Smooth muscle cell (in vitro differentiated cells): ENCODE measurements at regions not wholly inside any gene's neighbourhood (a gene's known extent, or its start where the extent isn't known, plus 50 kb on each side); places are given as distances from the start of the nearest gene placed in this dataset.

Source experiments
- DNase-seq: peaks from one replicate; lab custom pipeline; 2025; ENCODE audit not compliant: unreplicated experiment; lab: John Stamatoyannopoulos, UW
- H2AFZ ChIP-seq: fragments of 200-600 bp; sonication (generic); 2 replicates; pipeline ENCODE4 v1.6.0; 2016; ENCODE audit warnings: antibody characterized with exemption, low read depth, mild to moderate bottlenecking
- H3F3A ChIP-seq: fragments of 200-600 bp; sonication (generic); 2 replicates; pipeline ENCODE4 v1.6.0; 2017; ENCODE audit warnings: antibody characterized with exemption, low read depth
- H3K27ac ChIP-seq: fragments of 200-600 bp; sonication (generic); 2 replicates; pipeline ENCODE4 v1.5.1; 2016; ENCODE audit warnings: low read depth, mild to moderate bottlenecking
- H3K27me3 ChIP-seq: fragments of 200-600 bp; sonication (generic); 2 replicates; pipeline ENCODE4 v1.6.1; 2016; ENCODE audit warnings: low read depth, mild to moderate bottlenecking
- H3K36me3 ChIP-seq: fragments of 200-600 bp; sonication (generic); 2 replicates; pipeline ENCODE4 v1.5.1; 2016; ENCODE audit warnings: low read depth
- H3K4me1 ChIP-seq: fragments of 200-600 bp; sonication (generic); 2 replicates; pipeline ENCODE4 v1.5.1; 2016; ENCODE audit warnings: low read depth
- H3K4me2 ChIP-seq: fragments of 200-600 bp; sonication (generic); 2 replicates; pipeline ENCODE4 v1.6.0; 2016; ENCODE audit warnings: mild to moderate bottlenecking
- H3K4me3 ChIP-seq: fragments of 200-600 bp; sonication (generic); 2 replicates; pipeline ENCODE4 v1.5.1; 2016; ENCODE audit warnings: mild to moderate bottlenecking
- H3K79me2 ChIP-seq: fragments of 200-600 bp; sonication (generic); 2 replicates; pipeline ENCODE4 v1.6.0; 2016; ENCODE audit warnings: low read depth, mild to moderate bottlenecking
- H3K9ac ChIP-seq: fragments of 200-600 bp; sonication (generic); 2 replicates; pipeline ENCODE4 v1.6.0; 2016; ENCODE audit warnings: low read depth
- H3K9me3 ChIP-seq: fragments of 200-600 bp; sonication (generic); replicated peaks from 2 replicates; pipeline ENCODE4 v1.5.1; 2016; ENCODE audit warnings: low read depth
- H4K20me1 ChIP-seq: fragments of 200-600 bp; sonication (generic); 2 replicates; pipeline ENCODE4 v1.6.0; 2016; ENCODE audit warnings: low read depth
- WGBS: methylation state at CpG from one replicate; pipeline ENCODE4 v1.1.7; 2016; ENCODE audit warnings: low lambda C conversion rate; 5-methylcytosine and 5-hydroxymethylcytosine counted together
- TF ChIP-seq, protein P1 (sequence below): fragments of 200-600 bp; sonication (generic); IDR thresholded peaks from 2 replicates; pipeline ENCODE4 v1.5.1; 2017; ENCODE audit warnings: borderline replicate concordance, mild to moderate bottlenecking, antibody characterized with exemption; ENCODE audit not compliant: insufficient read depth, poor library complexity, severe bottlenecking

DNA sequence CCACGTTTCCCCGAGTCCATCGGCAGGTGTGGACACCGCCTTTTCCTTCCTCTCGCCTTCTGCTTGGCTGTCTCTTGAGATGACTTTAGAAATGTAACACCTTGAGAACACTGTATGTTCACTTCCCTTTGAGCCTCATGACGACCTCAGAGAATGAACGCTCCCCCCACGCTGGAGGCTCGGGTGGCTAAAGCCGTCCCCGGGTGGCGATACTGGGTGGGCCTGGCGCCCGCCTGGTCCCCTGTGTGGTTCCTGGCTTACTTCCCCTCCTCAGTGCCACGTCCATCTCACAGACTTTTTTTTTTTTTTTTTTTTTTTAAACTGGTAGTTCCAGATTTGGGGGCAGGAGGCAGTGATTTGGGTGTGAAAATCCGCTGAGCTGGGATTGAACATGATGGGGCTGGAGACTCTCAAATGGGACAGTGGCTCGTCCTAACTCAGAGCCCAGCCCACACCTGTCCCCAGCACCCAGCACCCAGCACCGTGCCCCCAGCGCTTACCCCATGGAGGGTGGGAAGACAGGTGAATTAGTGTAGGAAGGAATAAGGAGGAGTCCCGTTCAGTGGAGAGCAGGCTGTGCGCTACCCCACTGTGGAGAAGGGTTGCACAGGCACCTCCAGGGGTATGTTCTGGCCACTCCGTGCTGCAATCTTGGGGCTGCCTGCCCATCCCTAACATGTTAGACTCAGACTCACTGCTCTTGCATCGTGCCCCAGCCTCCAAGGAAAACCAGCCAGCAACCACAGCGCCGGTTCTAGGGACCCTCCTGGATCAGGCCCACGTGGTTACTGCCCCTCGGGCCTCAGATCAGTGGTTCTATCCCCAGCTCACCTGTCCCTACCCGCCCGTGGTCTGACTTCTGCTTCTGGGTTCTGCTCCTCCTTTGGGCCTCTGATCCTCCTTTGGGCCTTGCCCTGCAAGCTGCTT is 174.0 kb downstream of the ASB1 start:
- H3F3A ChIP-seq, result no peaks in the 10 kb centered on the region
- H4K20me1 ChIP-seq, result no peaks in the 10 kb centered on the region
- H3K36me3 ChIP-seq, result no peaks in the 10 kb centered on the region
- H3K4me1 ChIP-seq, result no peaks in the 10 kb centered on the region
- no peak overlapping the region for H3K4me3 ChIP-seq
- 95% methylated on average over 29 of the region's 29 CpGs for whole genome bisulfite sequencing
- no peak overlapping the region for H3K9ac ChIP-seq
- no peak overlapping the region for H3K27ac ChIP-seq
- H3K9me3 ChIP-seq, result no peaks in the 10 kb centered on the region
- TF ChIP-seq, protein P1, sequence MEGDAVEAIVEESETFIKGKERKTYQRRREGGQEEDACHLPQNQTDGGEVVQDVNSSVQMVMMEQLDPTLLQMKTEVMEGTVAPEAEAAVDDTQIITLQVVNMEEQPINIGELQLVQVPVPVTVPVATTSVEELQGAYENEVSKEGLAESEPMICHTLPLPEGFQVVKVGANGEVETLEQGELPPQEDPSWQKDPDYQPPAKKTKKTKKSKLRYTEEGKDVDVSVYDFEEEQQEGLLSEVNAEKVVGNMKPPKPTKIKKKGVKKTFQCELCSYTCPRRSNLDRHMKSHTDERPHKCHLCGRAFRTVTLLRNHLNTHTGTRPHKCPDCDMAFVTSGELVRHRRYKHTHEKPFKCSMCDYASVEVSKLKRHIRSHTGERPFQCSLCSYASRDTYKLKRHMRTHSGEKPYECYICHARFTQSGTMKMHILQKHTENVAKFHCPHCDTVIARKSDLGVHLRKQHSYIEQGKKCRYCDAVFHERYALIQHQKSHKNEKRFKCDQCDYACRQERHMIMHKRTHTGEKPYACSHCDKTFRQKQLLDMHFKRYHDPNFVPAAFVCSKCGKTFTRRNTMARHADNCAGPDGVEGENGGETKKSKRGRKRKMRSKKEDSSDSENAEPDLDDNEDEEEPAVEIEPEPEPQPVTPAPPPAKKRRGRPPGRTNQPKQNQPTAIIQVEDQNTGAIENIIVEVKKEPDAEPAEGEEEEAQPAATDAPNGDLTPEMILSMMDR, result no peak
- no peak overlapping the region for H3K4me2 ChIP-seq
- no peak for DNase-seq
- H3K79me2 ChIP-seq, result no peaks in the 10 kb centered on the region
- no peaks in the 10 kb centered on the region for H3K27me3 ChIP-seq
- H2AFZ ChIP-seq, result no peak overlapping the region

DNA sequence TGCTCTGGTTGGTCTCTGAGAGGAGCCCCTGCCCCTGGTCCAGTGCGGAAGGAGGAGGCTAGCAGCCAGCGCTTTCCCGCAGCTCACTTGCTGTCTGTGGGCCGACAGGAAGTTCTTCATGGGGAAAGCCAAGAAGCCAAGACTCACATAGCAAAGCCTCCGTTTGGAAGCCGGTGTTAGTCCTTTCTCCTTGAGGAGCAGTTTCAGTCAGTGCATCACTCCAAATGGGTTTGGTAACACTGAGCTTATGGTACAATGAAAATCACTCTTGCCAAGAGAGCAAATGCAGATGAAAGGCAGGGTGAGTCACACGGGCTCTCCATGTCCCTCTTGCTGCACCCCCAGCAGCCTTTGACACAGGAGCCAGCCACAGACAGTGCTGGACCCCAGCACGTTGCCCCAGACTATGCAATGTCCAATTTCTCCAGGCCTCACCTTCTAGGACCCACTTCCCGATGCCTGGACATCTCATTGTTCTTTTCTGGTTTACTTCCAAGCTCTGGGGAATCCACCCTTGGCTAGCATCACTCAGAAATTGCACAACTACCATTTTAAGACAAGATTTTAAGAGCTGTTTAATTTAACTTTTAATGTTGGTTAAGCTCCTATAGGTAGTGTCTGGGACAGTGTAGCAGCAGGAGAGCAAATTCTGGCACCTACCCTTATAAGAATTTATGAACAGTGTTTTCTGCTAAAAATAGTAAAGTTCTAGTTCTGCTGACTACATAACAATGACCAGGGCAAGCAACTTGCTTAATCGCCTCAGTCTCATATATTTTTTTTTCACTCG is 174.9 kb downstream of the ASB1 start:
- Histone ChIP-seq H2AFZ (no peak overlapping the region), H3K4me1 (no peaks in the 10 kb centered on the region), H4K20me1 (no peaks in the 10 kb centered on the region), H3K9ac (no peak overlapping the region), H3K4me3 (no peak overlapping the region), H3F3A (no peaks in the 10 kb centered on the region), H3K36me3 (no peaks in the 10 kb centered on the region), H3K4me2 (no peak overlapping the region), H3K9me3 (no peaks in the 10 kb centered on the region), H3K27me3 (no peaks in the 10 kb centered on the region), H3K27ac (no peak overlapping the region), H3K79me2 (no peaks in the 10 kb centered on the region)
- TF ChIP-seq, protein P1, result no peak
- no peak for DNase-seq
- WGBS, result 84% methylated on average over 11 of the region's 11 CpGs

DNA sequence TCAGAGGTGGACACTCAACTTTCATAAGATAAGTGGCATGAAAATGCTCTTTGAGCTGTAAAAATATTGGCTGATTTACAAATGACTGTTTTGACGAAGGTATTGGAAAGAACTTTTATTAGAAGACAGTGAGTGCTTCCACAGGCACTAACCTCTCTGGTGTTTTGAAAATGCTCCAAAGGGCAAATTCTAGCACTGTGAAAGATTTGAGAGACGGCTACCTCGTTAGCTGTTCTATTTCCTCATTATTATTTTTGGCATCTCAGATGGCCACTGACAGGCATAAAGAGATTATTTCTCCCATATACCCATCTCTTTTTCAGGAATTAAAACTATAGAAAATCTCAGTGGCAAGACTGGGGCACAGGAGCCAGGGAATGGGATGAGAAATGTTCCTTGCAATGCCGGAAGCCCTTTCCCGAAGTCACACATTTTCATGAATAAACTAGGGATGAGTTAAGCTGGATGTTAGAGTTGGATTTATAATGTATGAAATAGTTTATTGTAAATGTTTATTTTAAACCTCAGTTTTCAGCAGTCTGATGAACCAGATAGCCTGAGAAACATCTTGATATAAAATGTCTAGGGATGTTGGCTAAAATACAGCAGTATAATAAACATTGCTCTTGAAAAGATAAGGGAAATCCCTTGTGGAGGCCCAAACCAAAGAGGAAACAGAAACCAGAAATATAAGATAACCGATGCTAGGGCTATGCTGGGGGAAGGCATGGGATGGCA is 175.7 kb downstream of the ASB1 start:
- Histone ChIP-seq H3K27me3 (no peaks in the 10 kb centered on the region), H2AFZ (no peak overlapping the region), H3K4me1 (no peaks in the 10 kb centered on the region), H4K20me1 (no peaks in the 10 kb centered on the region), H3K4me3 (no peak overlapping the region), H3K9me3 (no peaks in the 10 kb centered on the region), H3K79me2 (no peaks in the 10 kb centered on the region), H3K4me2 (no peak overlapping the region), H3K27ac (no peak overlapping the region), H3K9ac (no peak overlapping the region), H3K36me3 (no peaks in the 10 kb centered on the region), H3F3A (no peaks in the 10 kb centered on the region)
- no peak for DNase-seq
- WGBS, result 79% methylated on average over 6 of the region's 6 CpGs
- TF ChIP-seq, protein P1, result no peak
